EH (cell line): ENCODE measurements at regions not wholly inside any gene's neighbourhood (a gene's known extent, or its start where the extent isn't known, plus 50 kb on each side); places are given as distances from the start of the nearest gene placed in this dataset.

ENCODE experiments used
- DNase-seq: peaks from one replicate; pipeline ENCODE4 v3.0.0-alpha.2; 2015; ENCODE audit warnings: low read depth

- DNase-seq = peak; percentile 92
Measured at GRCh38 chr12:127628645-127629044, 638.3 kb upstream of the TMEM132C start.

- DNase-seq = peak; percentile 60
Measured at GRCh38 chr12:127629066-127629820, 637.7 kb upstream of the TMEM132C start.

- no peak for DNase-seq
Measured at GRCh38 chr12:127632461-127632860, 634.5 kb upstream of the TMEM132C start.

GRCh38 chr12:127635838-127636237 is 631.1 kb upstream of the TMEM132C start:
- no peak for DNase-seq

- peak; percentile 65 for DNase-seq
Measured at GRCh38 chr12:127636882-127637281, 630.1 kb upstream of the TMEM132C start.

GRCh38 chr12:127640181-127640886 is 626.6 kb upstream of the TMEM132C start:
- peak; percentile 79 for DNase-seq

- no peak for DNase-seq
Measured at GRCh38 chr12:127642208-127642607, 624.8 kb upstream of the TMEM132C start.

- no peak for DNase-seq
Measured at GRCh38 chr12:127648321-127648720, 618.6 kb upstream of the TMEM132C start.

GRCh38 chr12:127649961-127650360 is 617.0 kb upstream of the TMEM132C start:
- DNase-seq = no peak

- DNase-seq = peak; percentile 78
Measured at GRCh38 chr12:127650626-127651025, 616.3 kb upstream of the TMEM132C start.

GRCh38 chr12:127652281-127652680 is 614.7 kb upstream of the TMEM132C start:
- no peak for DNase-seq

GRCh38 chr12:127654383-127654985 is 612.5 kb upstream of the TMEM132C start:
- no peak for DNase-seq

GRCh38 chr12:127655691-127656090 is 611.3 kb upstream of the TMEM132C start:
- DNase-seq = peak; percentile 98

GRCh38 chr12:127656266-127656665 is 610.7 kb upstream of the TMEM132C start:
- DNase-seq = peak; percentile 81

- DNase-seq = peak; percentile 89
Measured at GRCh38 chr12:127657036-127657435, 609.9 kb upstream of the TMEM132C start.

- no peak for DNase-seq
Measured at GRCh38 chr12:127660961-127661360, 606.0 kb upstream of the TMEM132C start.

- no peak for DNase-seq
Measured at GRCh38 chr12:127663716-127664115, 603.3 kb upstream of the TMEM132C start.

- peak; percentile 85 for DNase-seq
Measured at GRCh38 chr12:127664901-127665300, 602.1 kb upstream of the TMEM132C start.

- peak; percentile 91 for DNase-seq
Measured at GRCh38 chr12:127667131-127667685, 599.8 kb upstream of the TMEM132C start.

- DNase-seq = no peak
Measured at GRCh38 chr12:127670294-127670693, 596.7 kb upstream of the TMEM132C start.

- no peak for DNase-seq
Measured at GRCh38 chr12:127670796-127671195, 596.2 kb upstream of the TMEM132C start.

- DNase-seq = no peak
Measured at GRCh38 chr12:127675936-127676335, 591.0 kb upstream of the TMEM132C start.
